GM10266 (cell line): ENCODE measurements at regions not wholly inside any gene's neighbourhood (a gene's known extent, or its start where the extent isn't known, plus 50 kb on each side); places are given as distances from the start of the nearest gene placed in this dataset.
"Not testable (repeated sequence)": the region's sequence is repeated elsewhere in the genome, so short reads cannot be mapped to it uniquely, and the experiment has no call there.

Source experiments
- DNase-seq: peaks from one replicate; pipeline ENCODE4 v3.0.0; 2012; ENCODE audit errors: extremely low spot score
- TF ChIP-seq, protein P1 (sequence below): IDR thresholded peaks from 2 replicates; pipeline ENCODE4 v1.5.1; 2012; ENCODE audit warnings: mild to moderate bottlenecking, low read depth; ENCODE audit not compliant: control insufficient read depth, insufficient read depth; ENCODE audit errors: missing control alignments

DNA sequence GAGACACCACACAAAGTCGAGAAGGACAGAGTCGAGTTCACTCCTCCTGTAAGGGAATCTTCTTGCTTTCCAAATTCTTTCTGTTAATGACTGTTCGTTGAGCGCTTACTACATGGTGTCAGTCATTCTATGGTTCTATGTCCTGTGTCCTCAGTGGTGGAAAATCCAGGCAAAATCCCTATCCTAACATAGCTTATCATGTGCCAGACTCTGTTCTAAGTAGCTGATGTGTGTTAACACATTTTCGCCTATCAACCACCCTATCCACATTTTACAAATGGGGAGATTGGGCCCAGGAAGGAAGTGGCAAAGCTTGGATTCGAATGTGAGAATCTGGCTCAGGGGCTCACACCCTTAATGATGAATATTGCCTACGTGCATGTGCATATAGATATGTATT, 280.1 kb downstream of the GATA3 start:
- TF ChIP-seq, protein P1, sequence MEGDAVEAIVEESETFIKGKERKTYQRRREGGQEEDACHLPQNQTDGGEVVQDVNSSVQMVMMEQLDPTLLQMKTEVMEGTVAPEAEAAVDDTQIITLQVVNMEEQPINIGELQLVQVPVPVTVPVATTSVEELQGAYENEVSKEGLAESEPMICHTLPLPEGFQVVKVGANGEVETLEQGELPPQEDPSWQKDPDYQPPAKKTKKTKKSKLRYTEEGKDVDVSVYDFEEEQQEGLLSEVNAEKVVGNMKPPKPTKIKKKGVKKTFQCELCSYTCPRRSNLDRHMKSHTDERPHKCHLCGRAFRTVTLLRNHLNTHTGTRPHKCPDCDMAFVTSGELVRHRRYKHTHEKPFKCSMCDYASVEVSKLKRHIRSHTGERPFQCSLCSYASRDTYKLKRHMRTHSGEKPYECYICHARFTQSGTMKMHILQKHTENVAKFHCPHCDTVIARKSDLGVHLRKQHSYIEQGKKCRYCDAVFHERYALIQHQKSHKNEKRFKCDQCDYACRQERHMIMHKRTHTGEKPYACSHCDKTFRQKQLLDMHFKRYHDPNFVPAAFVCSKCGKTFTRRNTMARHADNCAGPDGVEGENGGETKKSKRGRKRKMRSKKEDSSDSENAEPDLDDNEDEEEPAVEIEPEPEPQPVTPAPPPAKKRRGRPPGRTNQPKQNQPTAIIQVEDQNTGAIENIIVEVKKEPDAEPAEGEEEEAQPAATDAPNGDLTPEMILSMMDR, result no peak
- no peak for DNase-seq

DNA sequence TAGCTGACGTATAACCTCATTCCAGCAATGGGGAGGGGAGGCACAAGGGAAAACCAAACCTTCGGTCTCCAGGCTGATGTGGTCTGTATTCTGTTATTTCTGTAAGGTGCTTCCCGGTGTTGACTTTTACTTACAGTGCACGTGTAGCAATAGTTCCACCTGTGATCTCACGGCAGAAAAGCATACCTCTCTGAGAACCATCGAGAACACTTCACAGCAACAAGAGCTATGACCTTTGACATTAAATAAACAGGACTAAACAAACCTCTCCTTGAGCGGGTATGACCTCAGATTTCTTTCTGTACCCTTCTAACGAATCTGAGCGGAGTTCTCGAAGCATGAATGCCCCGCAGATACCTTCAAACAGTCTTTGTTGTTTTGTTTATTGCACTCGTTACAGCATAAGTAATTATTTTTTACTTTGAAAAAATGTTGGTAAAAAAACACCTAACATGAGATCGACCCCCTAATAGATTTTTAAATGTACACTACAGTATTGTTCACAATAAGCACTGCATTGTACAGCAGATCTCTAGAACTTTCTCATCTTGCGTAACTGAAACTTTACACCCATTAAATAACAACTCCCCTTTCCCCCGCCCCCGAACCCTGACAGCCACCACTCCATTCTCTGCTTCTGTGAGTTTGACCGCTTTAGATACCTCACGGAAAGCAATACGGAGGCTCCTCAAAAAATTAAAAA, 282.3 kb downstream of the GATA3 start:
- TF ChIP-seq, protein P1, result no peak

DNA sequence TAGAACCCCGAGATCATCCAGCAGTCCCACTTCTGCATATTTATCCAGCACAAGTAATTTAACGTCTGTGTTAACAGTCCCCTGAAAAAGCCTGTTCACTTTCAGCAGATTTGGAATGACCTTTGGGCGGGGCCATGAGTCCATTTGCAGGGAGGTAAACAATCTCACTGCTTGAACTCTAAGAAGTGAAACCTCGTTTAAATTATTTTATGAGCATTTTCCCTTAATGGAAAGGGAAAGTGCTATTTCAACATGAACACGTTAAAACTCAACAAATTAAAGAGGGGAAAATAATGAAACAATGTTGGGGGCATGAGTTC, 282.8 kb downstream of the GATA3 start:
- DNase-seq, result no peak
- TF ChIP-seq, protein P1, result no peak

More for the DNA sequence above, 282.3 kb downstream of the GATA3 start:
- DNase-seq, result no peak

DNA sequence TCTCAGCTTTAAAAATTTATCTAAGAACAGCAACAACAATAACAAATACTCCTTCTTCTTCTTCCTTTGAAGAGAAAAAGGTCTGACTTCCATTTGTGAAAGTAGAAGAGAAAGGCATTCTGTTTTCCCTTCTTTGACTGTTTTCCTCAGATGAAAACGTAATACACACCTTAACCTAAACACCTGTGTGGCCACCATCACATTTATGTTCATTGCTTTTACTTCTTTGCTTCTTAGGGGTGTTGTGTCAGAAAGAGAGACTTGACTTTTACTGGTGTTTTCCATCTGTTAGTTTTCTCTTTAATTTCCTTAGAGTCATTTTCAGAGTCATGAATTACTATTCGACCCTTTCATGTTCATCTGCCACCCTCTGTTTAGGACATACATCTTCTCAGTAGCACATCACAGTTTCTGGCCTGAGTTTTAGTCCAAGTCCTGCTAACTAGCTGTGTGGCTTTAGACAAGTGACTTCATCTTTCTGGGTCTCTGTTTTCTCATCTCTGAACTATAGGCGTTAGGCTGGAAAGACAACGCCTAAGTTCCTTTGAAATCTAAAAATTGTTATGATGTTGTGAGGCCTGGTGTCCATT, 283.8 kb downstream of the GATA3 start:
- TF ChIP-seq, protein P1, result no peak

DNA sequence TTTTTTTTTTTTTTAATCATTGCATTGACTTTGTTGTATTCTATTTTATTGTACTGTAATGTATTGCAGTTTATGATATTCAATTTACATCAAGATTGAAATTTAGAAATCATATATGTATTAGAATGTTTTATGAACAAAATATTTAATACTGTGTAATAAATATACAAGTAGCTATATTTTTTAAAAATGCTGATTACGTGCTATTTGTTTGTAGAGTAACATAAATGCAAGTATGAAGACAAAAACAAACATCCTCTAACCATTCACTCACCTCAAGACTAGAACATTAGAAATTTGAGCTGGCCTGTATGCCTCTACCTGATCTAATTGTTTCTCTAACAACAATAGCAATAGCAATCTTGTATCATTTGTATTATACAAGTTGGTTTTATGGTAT, 290.3 kb downstream of the GATA3 start:
- no peak for DNase-seq

More for the DNA sequence above, 283.8 kb downstream of the GATA3 start:
- no peak for DNase-seq

DNA sequence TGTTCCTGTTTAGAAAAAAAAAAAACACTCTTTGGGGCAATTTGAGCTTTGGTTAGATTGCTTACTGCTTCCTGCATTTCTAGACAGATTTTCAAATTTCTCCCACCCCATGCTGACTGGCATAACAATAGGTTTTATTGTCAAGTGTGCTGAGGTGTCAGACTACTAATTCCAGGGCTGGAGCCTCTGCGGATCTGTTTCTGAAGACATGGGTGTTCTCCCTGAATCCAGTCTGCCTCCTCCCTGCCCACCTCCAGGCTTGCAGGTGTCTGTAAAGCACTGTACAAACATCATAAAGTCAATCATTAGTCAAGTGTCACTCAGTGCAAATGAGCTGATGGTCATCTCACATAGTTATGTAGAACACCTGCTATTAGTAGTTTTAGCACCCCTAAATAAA, 292.4 kb downstream of the GATA3 start:
- TF ChIP-seq, protein P1, result no peak
- no peak for DNase-seq

More for the DNA sequence above, 290.3 kb downstream of the GATA3 start:
- TF ChIP-seq, protein P1, result no peak

DNA sequence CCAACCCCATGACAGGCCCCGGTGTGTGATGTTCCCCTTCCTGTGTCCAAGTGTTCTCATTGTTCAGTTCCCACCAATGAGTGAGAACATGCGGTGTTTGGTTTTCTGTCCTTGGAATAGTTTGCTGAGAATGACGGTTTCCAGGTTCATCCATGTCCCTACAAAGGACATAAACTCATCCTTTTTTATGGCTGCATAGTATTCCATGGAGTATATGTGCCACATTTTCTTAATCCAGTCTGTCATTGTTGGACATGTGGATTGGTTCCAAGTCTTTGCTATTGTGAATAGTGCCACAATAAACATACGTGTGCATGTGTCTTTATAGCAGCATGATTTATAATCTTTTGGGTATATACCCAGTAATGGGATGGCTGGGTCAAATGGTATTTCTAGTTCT, 293.1 kb downstream of the GATA3 start:
- DNase-seq, result not testable (repeated sequence)
